ENCODE measurements at regions not wholly inside any gene's neighbourhood (a gene's known extent, or its start where the extent isn't known, plus 50 kb on each side); places are given as distances from the start of the nearest gene placed in this dataset.

DNA sequence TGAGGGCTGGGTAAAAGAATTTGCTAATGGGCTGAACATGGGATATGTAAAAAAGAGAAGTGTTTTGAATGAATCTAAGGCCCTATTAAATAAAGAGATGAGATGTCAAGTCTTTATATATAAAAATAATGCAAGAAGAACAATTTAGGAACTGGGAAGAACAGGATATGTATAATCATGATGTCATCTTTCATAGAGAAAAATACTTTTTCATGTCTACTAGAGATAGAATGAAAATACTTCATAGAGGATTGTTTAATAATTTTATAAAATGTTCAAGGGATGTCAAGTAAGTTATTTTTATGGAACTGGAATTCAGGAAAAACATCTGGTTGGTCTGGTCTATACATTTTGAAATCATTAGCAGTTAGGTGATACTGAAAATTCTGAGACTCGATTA, 799.0 kb upstream of the CTNND2 start:
- H3K27ac Mint-ChIP-seq (ENCODE audit: unreplicated experiment): no peak overlapping the region
- H3K36me3 Mint-ChIP-seq (ENCODE audit: unreplicated experiment): no peaks in the 10 kb centered on the region
- H3K4me1 Mint-ChIP-seq (ENCODE audit: unreplicated experiment): no peaks in the 10 kb centered on the region
- H3K4me3 Mint-ChIP-seq (ENCODE audit: unreplicated experiment): no peak overlapping the region
- no peaks in the 10 kb centered on the region for H3K9me3 Mint-ChIP-seq (ENCODE audit: unreplicated experiment)
- no peak for DNase-seq (ENCODE audit: extremely low spot score, unreplicated experiment)
- peaks cover 2% of the 10 kb centered on the region for H3K27me3 Mint-ChIP-seq (ENCODE audit: unreplicated experiment)
- TF ChIP-seq, protein P1, sequence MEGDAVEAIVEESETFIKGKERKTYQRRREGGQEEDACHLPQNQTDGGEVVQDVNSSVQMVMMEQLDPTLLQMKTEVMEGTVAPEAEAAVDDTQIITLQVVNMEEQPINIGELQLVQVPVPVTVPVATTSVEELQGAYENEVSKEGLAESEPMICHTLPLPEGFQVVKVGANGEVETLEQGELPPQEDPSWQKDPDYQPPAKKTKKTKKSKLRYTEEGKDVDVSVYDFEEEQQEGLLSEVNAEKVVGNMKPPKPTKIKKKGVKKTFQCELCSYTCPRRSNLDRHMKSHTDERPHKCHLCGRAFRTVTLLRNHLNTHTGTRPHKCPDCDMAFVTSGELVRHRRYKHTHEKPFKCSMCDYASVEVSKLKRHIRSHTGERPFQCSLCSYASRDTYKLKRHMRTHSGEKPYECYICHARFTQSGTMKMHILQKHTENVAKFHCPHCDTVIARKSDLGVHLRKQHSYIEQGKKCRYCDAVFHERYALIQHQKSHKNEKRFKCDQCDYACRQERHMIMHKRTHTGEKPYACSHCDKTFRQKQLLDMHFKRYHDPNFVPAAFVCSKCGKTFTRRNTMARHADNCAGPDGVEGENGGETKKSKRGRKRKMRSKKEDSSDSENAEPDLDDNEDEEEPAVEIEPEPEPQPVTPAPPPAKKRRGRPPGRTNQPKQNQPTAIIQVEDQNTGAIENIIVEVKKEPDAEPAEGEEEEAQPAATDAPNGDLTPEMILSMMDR (IDR thresholded peaks at IDR 0.05): no peak

DNA sequence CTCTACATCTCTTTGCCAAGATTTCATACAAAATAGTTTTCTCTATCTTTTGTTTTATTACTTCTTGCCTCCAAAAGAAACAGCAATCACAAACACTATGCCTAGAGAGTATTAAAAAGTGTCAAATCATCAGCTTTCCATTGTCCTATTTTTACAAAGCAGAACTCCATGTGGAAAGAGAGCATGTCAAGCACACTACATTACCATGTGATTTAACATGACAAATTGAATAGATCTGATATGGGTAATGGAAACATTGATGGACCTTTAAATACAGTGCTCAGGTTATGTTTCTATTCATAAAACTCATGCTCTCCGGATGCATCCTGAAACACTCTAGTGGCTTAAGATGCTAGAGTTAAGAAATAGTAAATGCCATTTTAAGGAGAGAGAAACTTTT, 791.4 kb upstream of the CTNND2 start:
- DNase-seq (ENCODE audit: extremely low spot score, unreplicated experiment): no peak
- H3K36me3 Mint-ChIP-seq (ENCODE audit: unreplicated experiment): no peaks in the 10 kb centered on the region

DNA sequence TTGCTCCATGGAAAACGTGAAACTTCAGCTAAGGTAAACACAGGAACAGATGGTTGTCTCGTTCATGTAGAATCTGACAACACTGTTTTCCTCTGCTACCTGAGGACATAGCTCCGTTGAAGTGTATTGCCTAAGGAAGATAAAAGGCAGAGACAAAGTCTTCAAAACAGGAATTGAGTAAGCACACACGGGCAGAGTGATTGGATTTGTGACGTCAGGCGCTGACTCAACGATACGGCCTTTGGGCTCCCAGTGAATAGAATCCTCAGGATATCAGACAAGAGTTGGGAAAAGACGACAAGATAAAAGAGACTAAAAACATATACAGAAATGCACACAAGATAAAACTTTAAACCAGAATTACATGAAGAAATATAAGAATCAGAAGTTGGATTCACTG, 787.1 kb upstream of the CTNND2 start:
- H3K4me3 Mint-ChIP-seq (ENCODE audit: unreplicated experiment): no peak overlapping the region
- H3K36me3 Mint-ChIP-seq (ENCODE audit: unreplicated experiment): no peaks in the 10 kb centered on the region
- no peaks in the 10 kb centered on the region for H3K4me1 Mint-ChIP-seq (ENCODE audit: unreplicated experiment)
- no peak for DNase-seq (ENCODE audit: extremely low spot score, unreplicated experiment)
- H3K9me3 Mint-ChIP-seq (ENCODE audit: unreplicated experiment): no peaks in the 10 kb centered on the region
- H3K27me3 Mint-ChIP-seq (ENCODE audit: unreplicated experiment): peaks cover 1% of the 10 kb centered on the region
- TF ChIP-seq, protein P1 (IDR thresholded peaks at IDR 0.05): no peak
- H3K27ac Mint-ChIP-seq (ENCODE audit: unreplicated experiment): no peak overlapping the region

More for the DNA sequence above, 791.4 kb upstream of the CTNND2 start:
- Mint-ChIP-seq H3K9me3 (ENCODE audit: unreplicated experiment) (no peaks in the 10 kb centered on the region), H3K4me3 (ENCODE audit: unreplicated experiment) (no peak overlapping the region), H3K27me3 (ENCODE audit: unreplicated experiment) (peaks cover 4% of the 10 kb centered on the region), H3K4me1 (ENCODE audit: unreplicated experiment) (no peaks in the 10 kb centered on the region), H3K27ac (ENCODE audit: unreplicated experiment) (no peak overlapping the region)
- TF ChIP-seq, protein P1 (IDR thresholded peaks at IDR 0.05): no peak

DNA sequence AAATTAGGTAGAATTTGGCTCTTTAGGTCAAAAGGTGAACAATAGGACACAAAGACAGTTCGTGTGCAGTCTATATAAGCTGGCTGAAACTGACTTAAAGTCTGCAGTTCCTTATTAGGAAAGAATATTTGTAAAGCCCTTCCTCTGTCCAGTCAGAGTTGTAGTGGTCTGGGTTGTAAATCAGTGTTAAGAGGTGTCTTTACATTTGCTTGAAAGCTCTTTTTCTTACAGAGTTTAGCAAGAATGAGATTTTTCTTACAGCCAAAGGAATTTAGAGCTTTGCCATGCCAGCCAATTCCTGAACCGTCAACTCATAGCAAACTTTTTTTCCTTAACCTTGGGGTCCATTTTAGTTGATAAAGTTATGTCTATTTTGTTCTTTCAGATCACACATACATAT, 786.1 kb upstream of the CTNND2 start:
- DNase-seq (ENCODE audit: extremely low spot score, unreplicated experiment): no peak
- H3K27me3 Mint-ChIP-seq (ENCODE audit: unreplicated experiment): peaks cover 2% of the 10 kb centered on the region
- no peaks in the 10 kb centered on the region for H3K36me3 Mint-ChIP-seq (ENCODE audit: unreplicated experiment)
- no peak overlapping the region for H3K4me3 Mint-ChIP-seq (ENCODE audit: unreplicated experiment)
- no peak overlapping the region for H3K27ac Mint-ChIP-seq (ENCODE audit: unreplicated experiment)
- TF ChIP-seq, protein P1 (IDR thresholded peaks at IDR 0.05): no peak
- H3K4me1 Mint-ChIP-seq (ENCODE audit: unreplicated experiment): no peaks in the 10 kb centered on the region
- no peaks in the 10 kb centered on the region for H3K9me3 Mint-ChIP-seq (ENCODE audit: unreplicated experiment)

DNA sequence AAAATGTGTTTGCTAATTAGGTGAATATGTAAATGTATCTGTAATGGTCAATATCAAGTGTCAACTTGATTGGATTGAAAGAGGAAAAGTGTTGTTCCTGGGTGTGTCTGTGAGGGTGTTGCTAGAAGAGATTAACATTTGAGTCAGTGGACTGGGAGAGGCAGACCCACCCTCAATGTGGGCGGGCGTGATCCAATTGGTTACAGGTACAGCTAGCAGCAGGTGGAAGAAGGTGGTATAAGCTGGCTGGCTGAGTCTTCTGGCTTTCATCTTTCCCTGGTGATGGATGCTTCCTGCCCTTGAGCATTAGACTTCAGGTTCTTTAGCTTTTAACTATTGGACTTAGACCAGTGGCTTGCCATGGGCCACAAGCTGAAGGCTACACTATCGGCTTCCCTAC, 779.0 kb upstream of the CTNND2 start:
- TF ChIP-seq, protein P1 (IDR thresholded peaks at IDR 0.05): no peak
- H3K4me3 Mint-ChIP-seq (ENCODE audit: unreplicated experiment): no peak overlapping the region
- H3K9me3 Mint-ChIP-seq (ENCODE audit: unreplicated experiment): no peaks in the 10 kb centered on the region
- no peaks in the 10 kb centered on the region for H3K36me3 Mint-ChIP-seq (ENCODE audit: unreplicated experiment)
- peaks cover 5% of the 10 kb centered on the region for H3K27me3 Mint-ChIP-seq (ENCODE audit: unreplicated experiment)
- H3K4me1 Mint-ChIP-seq (ENCODE audit: unreplicated experiment): no peaks in the 10 kb centered on the region
- no peak overlapping the region for H3K27ac Mint-ChIP-seq (ENCODE audit: unreplicated experiment)
- DNase-seq (ENCODE audit: extremely low spot score, unreplicated experiment): no peak
